GM19467 (cell line): ENCODE measurements at regions not wholly inside any gene's neighbourhood (a gene's known extent, or its start where the extent isn't known, plus 50 kb on each side); places are given as distances from the start of the nearest gene placed in this dataset.

ENCODE experiments used
- ATAC-seq: cut with Tn5 transposase; IDR thresholded peaks from one replicate; pipeline ENCODE4 v1.9.1; 2021; ENCODE audit warnings: mild to moderate bottlenecking, moderate library complexity; ENCODE audit not compliant: unreplicated experiment

DNA sequence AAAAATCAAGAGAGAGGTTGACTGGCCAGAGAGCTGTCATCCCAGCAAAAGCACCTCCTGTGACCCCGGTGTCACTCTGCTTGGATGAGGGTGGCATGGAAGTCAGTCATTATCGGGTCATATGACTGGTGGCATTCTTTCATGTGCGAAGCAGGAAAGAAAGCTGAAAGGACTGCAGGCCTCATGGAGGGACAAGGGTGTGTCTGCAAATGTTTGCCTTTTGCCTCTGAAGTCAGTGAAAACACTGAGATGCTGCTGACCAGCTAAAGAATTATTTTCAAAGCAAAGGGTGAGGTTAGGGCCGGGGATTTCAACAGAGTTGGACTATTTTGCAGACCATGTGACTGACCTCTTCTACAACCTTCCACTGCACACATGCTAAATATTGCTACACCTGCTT, 298.3 kb downstream of the CSNK1G3 start:
- no peak for ATAC-seq

DNA sequence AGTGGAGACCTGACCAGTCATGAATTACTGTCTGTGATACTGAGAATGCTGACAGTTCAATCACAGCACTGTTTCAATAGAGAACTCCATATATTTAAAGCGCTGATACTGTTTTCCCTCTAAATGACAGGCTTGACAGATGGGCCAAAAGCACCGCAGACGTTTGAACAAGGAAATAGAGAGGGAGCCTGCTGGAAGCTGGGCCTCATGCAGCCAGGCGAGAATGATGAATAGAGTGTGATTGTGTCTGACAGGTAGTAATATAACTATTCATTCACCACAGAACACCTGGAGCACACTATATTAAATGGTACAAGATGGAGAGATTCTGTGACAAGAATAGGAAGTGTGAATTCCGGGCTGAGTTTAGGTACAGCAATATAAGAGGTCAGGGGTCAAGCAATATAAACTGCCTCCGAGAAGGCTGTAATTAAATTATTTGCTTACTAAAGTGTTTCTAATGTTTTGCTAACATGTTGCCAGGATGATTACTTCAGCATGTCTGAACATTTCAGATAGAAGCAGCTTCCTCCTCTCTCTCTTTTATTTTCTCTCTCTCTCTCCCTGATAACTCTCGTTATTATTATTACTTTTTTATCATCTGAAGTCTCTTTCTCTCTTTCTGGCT, 297.7 kb downstream of the CSNK1G3 start:
- ATAC-seq, result no peak

DNA sequence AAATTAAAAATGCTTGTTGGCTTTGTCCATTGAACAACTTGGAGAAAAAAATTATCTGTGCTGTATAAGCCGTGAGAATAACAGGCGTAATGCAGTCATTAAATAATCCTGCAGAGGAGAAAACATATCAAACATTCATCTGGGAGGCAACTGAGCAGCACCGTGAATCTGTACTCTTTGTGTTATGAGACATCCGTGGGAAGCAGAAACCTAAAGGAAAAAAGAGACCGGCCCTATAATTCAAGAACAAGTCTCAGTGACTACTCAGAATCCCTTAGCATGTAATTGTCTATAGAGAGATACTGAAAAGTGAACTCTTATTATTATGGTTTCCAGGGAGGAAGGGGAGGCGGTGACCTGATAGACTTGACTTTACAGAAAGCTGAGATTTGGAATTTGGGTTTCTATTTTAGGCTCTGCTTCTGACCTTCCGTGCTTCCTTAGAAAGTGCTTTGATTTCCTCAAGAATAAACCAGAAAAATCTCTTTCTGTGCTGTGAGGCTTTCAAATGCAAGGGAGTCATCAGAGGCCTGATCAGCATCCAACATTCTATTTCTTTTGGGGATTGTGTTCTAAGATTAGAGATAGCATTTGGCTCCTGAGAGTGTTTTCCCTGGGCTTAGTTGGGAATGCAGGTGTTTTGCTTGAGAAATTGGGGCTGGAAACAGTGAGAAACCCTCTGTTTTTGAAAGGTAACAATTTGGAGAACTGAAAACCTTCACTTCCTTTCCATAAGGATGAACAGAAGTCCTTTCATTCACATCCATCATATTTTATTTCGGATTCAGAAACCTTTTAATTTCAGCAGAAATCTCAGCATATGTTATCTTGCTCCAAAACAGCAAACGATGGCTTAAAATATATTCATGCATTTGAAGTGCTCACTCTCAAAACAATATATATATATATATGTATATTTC, 296.7 kb downstream of the CSNK1G3 start:
- no peak for ATAC-seq

DNA sequence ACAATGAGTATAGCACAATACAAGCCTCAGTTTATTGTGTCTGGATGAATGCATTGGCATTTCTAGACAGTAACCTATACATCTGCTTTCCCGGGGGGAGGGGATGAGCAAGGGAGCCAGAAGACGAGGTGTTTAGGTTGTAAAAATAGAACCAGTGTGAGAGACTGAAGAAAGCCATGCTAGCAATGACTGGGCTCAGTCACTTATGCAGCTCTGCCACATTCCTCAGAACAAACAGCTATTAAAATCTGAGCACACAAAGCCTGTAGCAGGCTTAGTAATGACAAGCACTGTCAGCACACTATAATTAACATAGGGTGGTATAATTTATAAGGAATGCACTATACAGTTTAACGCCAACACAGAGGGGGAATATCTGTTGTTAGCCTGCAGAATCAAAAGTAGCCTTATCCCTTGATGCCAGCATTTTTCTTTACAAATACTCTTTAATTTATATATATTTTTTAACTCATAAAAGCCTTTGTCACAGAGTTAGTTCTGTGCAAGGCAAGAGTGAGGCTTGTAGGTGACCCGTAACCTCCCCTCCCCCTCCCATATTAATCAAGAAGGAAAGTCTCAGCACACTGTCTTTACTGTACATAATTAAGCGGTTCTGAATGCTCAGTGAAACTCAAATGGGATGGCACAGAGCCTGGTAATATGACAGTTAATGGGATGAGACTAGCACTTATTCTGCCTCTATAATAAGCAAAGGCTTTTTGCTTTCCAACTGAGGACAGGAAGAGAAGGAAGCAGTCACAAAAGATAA, 295.4 kb downstream of the CSNK1G3 start:
- ATAC-seq, result no peak

DNA sequence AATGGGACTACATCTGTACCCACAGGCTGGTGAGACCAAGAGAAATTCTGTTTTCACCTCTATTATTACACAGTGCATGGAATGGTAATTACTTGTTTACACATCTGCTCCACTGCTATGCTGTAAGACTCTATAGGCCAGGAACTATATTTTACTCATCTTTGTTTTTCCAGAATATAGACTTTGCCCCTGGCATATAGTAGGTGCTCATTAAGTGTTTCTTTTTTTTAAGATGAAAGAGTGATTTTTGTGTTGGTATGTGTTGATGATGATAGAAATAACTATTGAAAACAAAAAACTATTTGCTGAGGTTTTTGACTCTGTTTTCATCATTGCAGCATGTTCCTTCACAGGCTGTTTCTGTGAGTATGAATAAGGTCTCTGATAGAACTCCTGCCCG, 294.7 kb downstream of the CSNK1G3 start:
- no peak for ATAC-seq

DNA sequence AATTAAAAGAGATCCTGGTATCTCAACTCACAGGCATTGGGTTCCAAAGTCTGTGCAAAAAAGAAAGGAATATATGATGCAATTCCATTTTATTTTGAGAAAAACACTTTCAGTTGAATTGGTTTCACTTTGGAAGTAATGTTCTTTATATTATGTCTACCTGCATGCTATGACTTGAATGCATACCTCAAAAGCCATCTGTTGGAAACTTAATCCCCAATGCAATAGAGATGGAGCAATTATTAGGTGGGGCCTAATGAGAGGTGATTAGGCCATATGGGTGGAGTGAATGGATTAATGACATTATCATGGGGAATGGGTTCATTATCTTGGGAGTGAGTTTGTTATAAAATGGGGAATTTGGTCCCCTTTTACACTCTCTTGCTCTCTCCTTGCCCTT, 293.3 kb downstream of the CSNK1G3 start:
- no peak for ATAC-seq

DNA sequence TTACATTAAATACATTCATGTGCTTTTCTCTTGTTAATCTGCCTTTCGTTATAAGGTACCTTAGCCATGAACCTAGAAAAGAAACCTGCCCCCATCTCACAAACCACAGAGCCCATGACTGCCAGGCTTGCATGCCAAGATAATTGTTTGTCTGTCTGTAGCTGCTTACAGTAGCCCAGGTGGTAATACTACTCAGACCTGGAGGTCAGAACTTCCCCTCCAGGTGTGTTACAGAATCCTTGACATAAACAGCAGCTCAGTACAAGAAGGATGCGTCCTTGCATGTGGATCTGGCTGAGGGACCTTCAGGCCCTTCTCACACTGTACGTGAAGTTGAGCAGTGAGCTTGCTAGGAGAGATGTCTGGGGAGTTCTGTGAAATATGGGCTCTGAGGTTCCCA, 291.4 kb downstream of the CSNK1G3 start:
- no peak for ATAC-seq

DNA sequence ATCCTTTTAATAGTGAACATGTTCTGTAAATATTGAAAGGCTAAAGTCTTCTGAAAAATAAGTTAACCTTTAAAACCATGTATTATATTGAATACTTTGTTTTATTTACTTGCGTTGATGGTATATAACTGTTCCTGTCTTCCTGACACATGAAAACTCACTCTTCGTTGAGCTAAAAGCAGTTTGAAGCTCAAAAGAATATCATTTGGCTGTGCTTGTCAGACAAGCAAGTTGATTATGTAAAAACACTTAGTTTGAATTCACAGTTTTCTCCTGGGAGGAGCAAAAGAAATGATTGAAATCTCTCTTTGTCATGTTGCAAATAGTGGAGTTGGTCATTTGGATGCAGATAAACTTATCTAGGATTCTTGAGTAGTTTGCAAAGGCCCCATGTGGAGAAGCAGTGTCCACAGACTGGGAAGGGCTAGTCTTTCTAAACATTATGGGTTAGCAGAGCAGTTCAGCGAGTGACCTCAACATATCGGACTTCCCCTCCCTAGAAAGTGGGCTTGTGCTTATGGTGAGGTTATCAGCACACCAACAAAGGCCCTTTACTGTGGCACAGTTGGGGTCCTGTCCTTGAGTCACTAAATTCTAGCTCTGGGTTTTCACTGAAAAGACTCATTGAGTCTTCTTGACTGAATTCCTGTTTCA, 290.4 kb downstream of the CSNK1G3 start:
- no peak for ATAC-seq

DNA sequence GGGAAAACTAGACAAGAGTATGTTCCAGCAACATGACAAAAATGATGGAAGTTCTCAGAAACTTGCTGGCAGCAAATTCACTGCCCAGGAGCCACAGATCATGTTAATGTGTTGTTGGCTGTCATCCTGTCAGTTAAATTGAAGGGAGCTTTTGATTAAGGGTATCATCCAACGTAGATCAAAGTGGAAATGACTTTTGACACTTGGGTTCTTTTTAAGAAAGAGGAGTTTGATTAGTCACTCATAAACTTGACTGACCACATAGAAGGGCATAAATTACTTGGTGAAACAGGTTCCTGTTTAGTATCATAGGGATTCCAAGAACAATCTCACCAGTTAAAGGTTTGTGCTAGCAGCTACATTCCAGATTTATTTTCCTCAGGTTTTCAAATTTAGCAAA, 288.7 kb downstream of the CSNK1G3 start:
- ATAC-seq, result no peak

DNA sequence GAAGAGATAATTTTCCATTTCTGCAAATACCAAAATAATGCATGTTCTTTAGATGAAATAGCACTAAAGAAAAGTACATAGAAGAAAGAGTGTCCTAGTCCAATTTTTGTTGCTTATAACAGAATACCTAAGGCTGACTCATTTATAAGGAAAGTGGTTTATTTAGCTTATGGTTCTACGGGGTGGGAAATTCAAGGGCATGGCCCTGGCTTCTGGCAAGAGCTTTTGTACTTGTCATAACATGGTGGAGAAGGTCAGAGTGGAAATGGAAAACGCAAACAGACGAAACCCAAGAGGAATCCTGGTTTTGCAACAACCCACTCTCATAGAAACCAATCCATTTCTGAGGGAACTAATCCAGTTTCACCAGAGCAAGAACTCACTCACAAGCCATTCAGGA, 283.7 kb downstream of the CSNK1G3 start:
- ATAC-seq, result no peak

DNA sequence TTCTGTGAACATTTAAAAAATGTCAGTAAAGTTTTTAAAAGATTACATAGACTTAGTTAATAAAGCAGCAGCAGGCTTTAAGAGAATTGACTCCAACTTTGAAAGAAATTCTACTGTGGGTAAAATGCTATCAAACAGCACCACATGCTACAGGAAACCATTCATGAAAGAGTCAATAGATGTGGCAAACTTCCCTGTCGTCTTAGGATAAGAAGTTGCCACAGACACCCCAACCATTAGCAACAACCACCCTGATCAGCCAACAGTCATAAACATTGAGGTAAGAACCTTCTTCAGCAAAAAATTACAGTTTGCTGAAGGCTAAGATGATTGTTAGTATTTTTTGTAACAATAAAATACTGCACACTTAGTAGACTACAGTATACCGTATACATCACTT, 278.2 kb downstream of the CSNK1G3 start:
- no peak for ATAC-seq

DNA sequence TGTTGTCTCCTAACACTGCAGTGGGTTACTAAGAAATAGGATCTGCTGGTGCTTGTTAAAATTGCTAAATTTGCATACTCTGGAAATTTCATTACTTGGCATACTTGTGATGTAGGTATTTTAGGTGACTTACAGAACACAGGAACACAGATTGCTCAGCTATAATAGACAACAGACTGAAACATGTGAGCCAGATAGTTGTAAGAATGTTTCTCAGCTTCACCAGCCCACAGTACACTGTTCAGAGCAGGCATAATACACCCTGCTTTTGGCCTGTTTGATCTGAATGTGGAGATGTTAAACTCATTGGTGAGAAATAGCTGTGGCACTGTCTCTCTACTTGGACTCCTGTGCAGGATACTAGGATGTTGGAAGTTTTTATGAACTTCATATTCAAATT, 275.7 kb downstream of the CSNK1G3 start:
- no peak for ATAC-seq

DNA sequence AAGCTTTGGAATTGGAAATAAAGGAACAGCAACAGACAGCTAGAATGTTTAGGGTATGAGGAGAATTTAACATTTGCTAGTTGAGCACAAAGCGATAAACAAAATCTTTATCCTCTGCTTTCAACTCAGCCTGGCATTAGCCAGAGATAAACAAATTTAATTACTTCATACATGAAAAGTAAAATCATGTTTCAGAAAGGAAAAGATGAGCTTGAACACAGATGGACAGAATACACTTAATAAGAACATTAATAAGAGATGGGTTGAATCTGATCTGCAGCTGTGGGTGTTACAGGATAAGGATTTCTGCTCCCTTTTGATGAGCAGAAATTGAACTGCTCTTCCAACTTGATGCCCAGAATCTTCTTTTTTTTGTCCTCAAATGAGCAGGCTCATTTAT, 275.2 kb downstream of the CSNK1G3 start:
- ATAC-seq, result no peak

DNA sequence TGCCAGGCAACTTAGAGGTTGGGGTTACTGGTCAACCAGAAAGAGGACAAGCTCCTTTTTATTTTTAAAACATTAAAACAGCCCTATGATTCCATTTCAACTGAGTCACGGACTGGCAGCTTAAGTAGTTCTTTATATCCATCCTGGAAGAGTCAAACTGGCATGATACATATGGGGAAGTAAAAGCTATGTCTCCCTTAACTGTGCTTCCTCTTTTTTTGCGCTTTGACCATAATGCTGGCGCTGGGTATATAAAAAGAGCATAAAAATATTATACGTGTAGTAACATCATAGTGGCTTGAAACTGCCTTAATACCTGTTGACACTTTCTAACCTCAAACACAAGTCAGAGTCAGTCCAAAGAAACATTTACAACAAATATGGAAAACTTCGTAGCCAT, 274.4 kb downstream of the CSNK1G3 start:
- no peak for ATAC-seq

DNA sequence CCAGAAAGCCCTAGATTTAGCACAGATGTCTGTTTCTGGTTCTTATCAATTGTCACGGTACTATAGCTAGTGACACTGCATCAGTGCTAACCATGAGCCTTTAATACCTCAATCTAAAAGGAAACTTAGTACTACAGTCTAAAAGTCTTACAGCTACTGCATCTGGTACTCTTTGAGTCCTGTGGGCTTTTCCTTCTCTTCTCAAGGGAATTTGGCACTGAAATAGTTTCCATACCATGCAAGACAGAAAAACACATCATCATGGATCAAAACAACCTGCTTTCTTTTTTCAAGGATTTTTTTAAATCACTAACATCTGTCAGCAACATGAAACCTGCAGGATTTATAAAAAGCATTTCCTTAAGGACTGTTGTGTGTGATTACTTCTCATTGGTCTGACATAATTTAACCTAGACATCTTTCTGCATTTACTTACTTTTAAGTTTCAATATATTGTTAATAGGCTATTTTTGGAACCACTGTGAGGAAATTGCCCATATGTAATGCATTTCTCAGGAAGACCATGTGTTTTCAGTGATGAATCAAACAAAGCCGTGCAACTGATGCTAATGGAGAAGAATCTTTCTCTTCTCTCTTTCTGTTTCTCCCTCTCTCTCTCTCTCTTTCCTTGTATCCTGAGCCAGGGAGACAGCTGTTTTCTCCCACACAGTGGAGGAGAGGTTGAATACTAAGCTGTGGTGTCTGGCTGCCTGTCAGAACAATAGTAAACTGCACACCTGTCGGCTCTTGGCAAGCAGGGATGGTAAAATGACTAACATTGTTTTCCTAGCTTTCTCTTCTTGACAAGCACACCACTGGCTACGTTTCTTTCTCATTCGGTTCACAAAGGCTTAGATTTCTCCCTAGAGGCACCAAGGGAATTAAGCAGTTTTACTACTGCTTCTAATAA, 273.4 kb downstream of the CSNK1G3 start:
- ATAC-seq, result no peak

DNA sequence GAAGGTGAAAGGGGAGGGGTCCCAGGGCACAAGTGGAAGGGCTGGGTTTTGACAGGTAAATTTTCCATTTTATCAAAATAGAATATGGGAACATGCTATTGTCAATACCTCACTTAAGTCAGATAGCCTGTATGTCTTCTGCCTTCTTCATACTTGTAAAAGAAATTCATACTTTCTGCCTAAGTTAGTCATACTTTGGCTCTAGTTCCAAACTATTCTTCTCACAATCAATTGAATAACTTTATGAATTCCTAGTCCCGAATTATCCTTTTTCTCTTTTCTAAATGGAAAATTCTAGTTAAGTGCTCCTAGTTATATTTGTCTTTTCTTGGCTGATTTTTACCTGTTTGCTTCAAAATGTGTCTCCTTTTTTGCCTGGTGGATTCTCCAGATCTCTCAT, 271.4 kb downstream of the CSNK1G3 start:
- no peak for ATAC-seq

DNA sequence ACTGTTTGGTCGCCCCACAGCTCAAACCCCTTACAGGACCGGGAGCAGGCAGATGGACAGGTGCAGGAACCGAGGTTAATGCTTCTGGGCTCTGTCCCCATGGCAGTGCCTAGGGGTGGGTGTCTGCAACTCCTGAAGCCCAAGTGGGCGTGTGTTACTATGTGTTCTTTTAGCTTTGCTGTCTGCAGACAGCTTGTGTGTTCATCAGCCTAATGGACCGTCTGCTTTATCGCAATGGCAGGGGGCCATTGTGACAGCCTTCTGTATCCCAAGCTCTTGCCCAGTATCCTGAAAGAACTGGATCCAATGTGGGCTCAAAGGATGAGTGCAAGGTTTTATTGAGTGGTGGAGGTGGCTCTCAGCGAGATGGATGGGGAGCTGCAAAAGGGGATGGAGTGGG, 266.7 kb downstream of the CSNK1G3 start:
- no peak for ATAC-seq

DNA sequence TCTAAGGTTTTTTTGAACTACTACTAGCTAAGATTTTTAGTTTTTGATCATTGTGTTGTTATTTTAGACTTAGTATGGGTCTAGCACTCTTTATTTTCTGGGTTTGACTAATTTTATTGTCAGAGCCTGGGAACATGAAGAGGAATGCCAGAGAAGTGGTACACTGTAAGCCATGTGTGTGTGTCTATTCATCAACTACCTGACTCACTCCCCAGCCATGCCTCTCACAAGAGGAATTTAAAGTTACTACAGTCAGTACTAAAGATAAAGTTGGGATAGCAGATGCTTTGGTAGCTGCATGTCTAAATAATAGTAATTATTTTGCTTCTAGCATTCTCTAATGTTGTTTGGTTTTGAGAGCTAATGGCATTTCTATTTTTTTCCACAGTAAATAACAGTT, 264.8 kb downstream of the CSNK1G3 start:
- ATAC-seq, result no peak

DNA sequence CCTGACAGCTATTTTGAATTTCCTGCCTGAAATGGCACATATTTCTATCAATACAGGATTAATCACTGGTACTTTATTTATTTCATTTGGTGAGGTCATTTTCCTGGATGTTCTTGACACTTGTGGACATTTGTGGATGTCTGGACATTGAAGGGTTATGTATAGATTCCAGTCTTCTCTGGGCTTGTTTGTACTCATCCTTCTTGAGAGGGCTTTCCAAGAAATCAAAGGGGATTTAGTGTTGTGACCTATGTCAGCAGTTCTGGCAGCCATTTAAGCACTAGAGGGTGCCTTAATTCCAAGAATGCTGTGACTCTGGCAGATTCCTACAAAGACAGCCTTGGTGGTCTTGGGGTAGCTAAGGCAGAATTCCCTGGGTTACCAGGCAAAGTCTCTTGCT, 259.7 kb downstream of the CSNK1G3 start:
- no peak for ATAC-seq

DNA sequence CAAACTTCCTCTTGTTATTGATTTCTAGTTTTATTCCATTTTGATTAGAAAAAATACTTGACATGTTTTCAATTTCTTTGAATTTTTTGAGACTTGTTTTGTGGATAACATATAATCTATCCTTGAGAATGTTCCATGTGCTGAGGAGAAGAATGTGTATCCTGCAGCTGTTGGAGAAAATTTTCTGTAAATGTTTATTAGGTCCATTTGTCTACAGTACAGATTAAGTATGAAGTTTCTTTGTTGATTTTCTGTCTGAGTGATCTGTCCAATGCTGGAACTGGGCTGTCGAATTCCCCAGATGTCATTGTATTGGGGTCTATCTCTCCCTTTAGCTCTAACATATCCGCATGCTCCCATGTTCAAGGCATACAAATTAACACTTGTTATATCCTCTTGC, 251.2 kb downstream of the CSNK1G3 start:
- ATAC-seq, result no peak
